GM21447 (cell line): ENCODE measurements at regions not wholly inside any gene's neighbourhood (a gene's known extent, or its start where the extent isn't known, plus 50 kb on each side); places are given as distances from the start of the nearest gene placed in this dataset.

ENCODE experiments used
- ATAC-seq: cut with Tn5 transposase; IDR thresholded peaks from one replicate; pipeline ENCODE4 v1.9.1; 2021; ENCODE audit not compliant: unreplicated experiment

- ATAC-seq: peak; percentile 83
Measured at GRCh38 chr6:113381959-113382358, 475.2 kb upstream of the MARCKS start.

- ATAC-seq: no peak
Measured at GRCh38 chr6:113383701-113384100, 473.4 kb upstream of the MARCKS start.

- no peak for ATAC-seq
Measured at GRCh38 chr6:113385020-113385431, 472.1 kb upstream of the MARCKS start.

- ATAC-seq: no peak
Measured at GRCh38 chr6:113388996-113389395, 468.1 kb upstream of the MARCKS start.

GRCh38 chr6:113392551-113393055 is 464.5 kb upstream of the MARCKS start:
- ATAC-seq: no peak

- ATAC-seq: no peak
Measured at GRCh38 chr6:113394216-113394615, 462.9 kb upstream of the MARCKS start.

GRCh38 chr6:113394729-113395128 is 462.4 kb upstream of the MARCKS start:
- no peak for ATAC-seq

GRCh38 chr6:113396730-113397129 is 460.4 kb upstream of the MARCKS start:
- ATAC-seq: no peak

GRCh38 chr6:113397236-113397635 is 459.9 kb upstream of the MARCKS start:
- no peak for ATAC-seq

- ATAC-seq: no peak
Measured at GRCh38 chr6:113401231-113401630, 455.9 kb upstream of the MARCKS start.

GRCh38 chr6:113402544-113402943 is 454.6 kb upstream of the MARCKS start:
- no peak for ATAC-seq

- ATAC-seq: no peak
Measured at GRCh38 chr6:113403966-113404595, 453.1 kb upstream of the MARCKS start.

GRCh38 chr6:113405326-113406047 is 451.7 kb upstream of the MARCKS start:
- ATAC-seq: no peak

- no peak for ATAC-seq
Measured at GRCh38 chr6:113406048-113406695, 451.0 kb upstream of the MARCKS start.

- no peak for ATAC-seq
Measured at GRCh38 chr6:113411011-113411410, 446.1 kb upstream of the MARCKS start.

- no peak for ATAC-seq
Measured at GRCh38 chr6:113412589-113413357, 444.4 kb upstream of the MARCKS start.

GRCh38 chr6:113414511-113414910 is 442.6 kb upstream of the MARCKS start:
- ATAC-seq: no peak

GRCh38 chr6:113416170-113416569 is 441.0 kb upstream of the MARCKS start:
- ATAC-seq: no peak

- no peak for ATAC-seq
Measured at GRCh38 chr6:113420290-113420689, 436.9 kb upstream of the MARCKS start.

GRCh38 chr6:113421997-113422396 is 435.1 kb upstream of the MARCKS start:
- ATAC-seq: no peak

- no peak for ATAC-seq
Measured at GRCh38 chr6:113423956-113424355, 433.2 kb upstream of the MARCKS start.
